ENCODE measurements at regions not wholly inside any gene's neighbourhood (a gene's known extent, or its start where the extent isn't known, plus 50 kb on each side); places are given as distances from the start of the nearest gene placed in this dataset.

- DNase-seq (no peak), ATAC-seq (no peak)
- intact Hi-C loops (cut with DNase I, micrococcal nuclease) = no loop called here
These were observed 112.5 kb upstream of the KL start for GRCh38 chr13:32903720-32904119.

- intact Hi-C loops (cut with DNase I, micrococcal nuclease) = no loop called here
- ATAC-seq (no peak), DNase-seq (no peak)
These were observed 112.0 kb upstream of the KL start for GRCh38 chr13:32904266-32904665.

DNA sequence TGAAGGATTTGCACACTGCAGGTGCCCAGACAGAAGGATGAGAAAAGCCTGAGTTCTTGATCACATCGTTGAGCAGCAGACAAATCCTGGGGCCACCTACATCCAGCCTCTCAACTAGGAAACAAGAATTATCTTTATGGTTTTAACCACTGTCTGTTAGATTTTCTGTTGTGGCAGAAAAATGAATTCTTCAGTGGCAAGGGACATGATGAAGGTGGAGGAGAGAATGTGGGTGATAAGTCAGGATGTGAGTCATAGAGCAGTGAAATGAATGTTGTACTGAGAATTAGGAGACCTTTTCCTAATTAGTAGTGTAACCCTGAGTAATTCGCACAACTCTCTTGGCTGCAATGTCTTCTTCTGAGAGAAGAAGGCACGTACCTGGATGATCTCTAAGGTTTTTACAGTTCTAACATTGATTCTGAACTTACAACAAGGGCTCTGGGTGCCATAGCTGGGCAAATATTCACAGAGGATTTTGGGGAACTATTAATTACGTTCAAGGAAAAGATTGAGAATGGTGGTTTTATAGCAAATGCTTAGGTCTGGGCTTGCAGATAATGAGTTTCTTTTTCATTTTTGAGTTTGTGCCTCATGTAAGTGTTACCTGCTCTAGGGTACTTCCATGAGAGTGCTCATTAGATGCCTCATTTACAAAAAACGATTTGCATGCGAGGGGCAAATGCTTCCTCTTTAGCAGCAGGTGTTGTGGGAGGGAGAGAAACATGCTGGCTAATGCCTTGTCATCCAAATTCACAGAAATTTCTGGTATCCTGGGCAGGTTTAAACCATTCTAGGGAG lies 111.0 kb upstream of the KL start:
- ATAC-seq = no peak
- no peak for DNase-seq
- intact Hi-C loops (cut with DNase I, micrococcal nuclease) = no loop called here

GRCh38 chr13:32905864-32906180 lies 110.4 kb upstream of the KL start:
- DNase-seq = no peak
- intact Hi-C loops (cut with DNase I, micrococcal nuclease) = no loop called here
- no peak for ATAC-seq

DNA sequence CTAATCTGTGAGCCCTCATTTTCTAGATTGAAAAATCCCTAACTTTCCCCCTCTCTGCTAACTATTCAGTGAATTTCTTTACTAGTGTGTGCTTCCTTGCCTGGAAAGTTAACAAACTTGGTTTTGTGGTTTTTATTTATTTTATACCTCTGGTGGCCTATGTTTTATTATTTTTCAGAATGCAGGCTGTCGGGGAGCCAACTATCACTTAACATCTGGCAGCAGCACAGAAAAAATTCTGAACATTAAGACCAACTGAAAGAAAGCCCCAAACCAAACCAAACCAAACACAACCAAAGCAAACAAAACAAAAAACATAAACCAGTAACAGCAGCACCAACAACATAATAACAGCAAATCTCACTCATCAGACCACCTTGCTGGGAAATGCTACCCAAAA lies 109.0 kb upstream of the KL start:
- DNase-seq = no peak
- no peak for ATAC-seq
- intact Hi-C loops (cut with DNase I, micrococcal nuclease) = no loop called here

GRCh38 chr13:32910530-32910929 lies 105.7 kb upstream of the KL start:
- DNase-seq (no peak), ATAC-seq (no peak)
- intact Hi-C loops (cut with DNase I, micrococcal nuclease) = no loop called here

GRCh38 chr13:32911506-32911905 lies 104.7 kb upstream of the KL start:
- intact Hi-C loops (cut with DNase I, micrococcal nuclease) = no loop called here
- DNase-seq (peak in 1 of 2 donors; percentile 12), ATAC-seq (peak; percentile 76)

DNA sequence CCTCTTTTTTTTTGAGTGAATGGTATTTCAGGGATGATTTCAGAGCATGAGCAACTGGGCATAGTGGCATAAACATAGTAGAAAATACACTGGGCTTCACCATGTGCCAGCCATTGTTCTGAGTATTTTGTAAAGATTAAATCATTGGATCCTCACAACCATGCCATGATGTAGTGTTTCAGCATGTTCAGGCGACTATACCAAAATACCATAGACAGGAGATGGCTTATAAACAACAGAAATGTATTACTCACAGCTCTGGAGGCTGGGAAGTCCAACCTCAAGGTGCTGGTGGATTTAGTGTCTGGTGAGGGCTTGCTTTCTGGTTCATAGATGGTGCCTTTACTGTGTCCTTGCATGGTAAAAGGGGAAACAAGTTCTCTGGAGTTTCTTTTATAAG lies 101.5 kb upstream of the KL start:
- intact Hi-C loops (cut with DNase I, micrococcal nuclease) = no loop called here
- no peak for ATAC-seq
- no peak for DNase-seq

GRCh38 chr13:32917504-32917903 lies 98.7 kb upstream of the KL start:
- ATAC-seq (no peak), DNase-seq (no peak)
- intact Hi-C loops (cut with DNase I, micrococcal nuclease) = no loop called here

- intact Hi-C loops (cut with DNase I, micrococcal nuclease) = no loop called here
- ATAC-seq = no peak
- no peak for DNase-seq
These were observed 92.5 kb upstream of the KL start for GRCh38 chr13:32923725-32924124.

- intact Hi-C loops (cut with DNase I, micrococcal nuclease) = no loop called here
These were observed 91.3 kb upstream of the KL start for GRCh38 chr13:32924886-32925285.

GRCh38 chr13:32925506-32925905 lies 90.7 kb upstream of the KL start:
- ATAC-seq (no peak), DNase-seq (no peak)
- intact Hi-C loops (cut with DNase I, micrococcal nuclease) = no loop called here

More at GRCh38 chr13:32924886-32925285, 91.3 kb upstream of the KL start:
- ATAC-seq = no peak
- no peak for DNase-seq

GRCh38 chr13:32932376-32932775 lies 83.8 kb upstream of the KL start:
- ATAC-seq = no peak
- no peak for DNase-seq
- intact Hi-C loops (cut with DNase I, micrococcal nuclease) = no loop called here

DNA sequence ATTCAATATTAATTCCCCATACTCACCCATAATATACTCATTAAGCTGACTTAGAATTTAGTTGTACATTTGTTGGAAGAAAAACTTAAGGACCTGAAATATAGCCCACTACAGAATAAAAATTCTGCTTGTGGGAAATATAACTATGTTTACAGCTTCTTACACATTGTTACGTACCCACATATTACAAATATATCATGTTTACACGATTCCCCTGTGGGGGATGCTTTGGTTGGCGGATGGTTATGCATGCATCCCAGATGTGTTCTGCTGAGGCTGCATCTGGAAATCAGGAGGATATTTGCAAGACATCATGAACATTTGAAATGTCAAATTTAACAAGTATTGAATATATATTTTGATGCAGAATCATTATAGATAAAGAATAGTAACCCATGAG lies 79.5 kb upstream of the KL start:
- ATAC-seq = no peak
- intact Hi-C loops (cut with DNase I, micrococcal nuclease) = no loop called here
- no peak for DNase-seq

GRCh38 chr13:32938314-32938713 lies 77.9 kb upstream of the KL start:
- DNase-seq (no peak), ATAC-seq (no peak)
- intact Hi-C loops (cut with DNase I, micrococcal nuclease) = no loop called here

DNA sequence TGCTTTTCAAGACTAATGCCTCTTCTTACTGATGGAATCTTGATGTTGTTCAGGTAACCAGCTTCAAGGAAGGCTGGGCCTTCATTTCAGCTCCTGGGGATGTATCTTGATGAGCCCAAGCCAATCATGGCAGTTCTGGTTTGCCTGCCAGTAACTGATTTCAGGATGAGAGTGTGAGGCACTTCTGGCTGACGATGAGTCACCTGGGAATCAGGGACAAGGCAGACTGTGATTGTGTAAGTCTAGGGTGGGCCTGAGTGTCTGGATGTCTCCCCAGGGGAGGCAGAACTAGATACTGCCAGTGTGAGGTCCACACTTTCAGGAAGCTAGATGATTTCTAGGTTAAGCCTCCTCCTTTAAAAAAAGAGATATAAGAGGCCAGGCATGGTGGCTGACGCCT lies 77.3 kb upstream of the KL start:
- intact Hi-C loops (cut with DNase I, micrococcal nuclease) = no loop called here
- DNase-seq (no peak), ATAC-seq (no peak)

DNA sequence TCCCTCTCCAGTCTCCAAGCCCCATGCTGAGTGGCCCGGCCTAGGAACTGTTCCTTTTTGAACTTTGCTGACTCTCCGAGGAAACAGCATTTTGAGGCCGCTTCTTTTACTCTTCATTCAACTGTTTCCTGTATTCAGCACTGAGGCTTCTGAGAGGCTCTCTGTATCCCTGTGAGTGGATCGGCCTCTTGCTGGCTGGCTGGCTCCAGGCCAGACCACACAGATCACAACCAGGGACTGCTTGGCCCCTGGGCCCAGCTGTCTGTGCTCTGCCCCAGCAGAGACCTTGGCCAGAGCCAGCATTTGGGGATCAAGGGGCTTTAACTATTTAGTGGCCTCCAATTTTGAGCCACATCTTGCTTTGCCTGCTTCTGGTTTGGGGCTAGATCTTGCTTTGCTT lies 75.6 kb upstream of the KL start:
- no peak for ATAC-seq
- DNase-seq = peak in 1 of 2 donors; percentile 18
- intact Hi-C loops (cut with DNase I, micrococcal nuclease) = no loop called here

GRCh38 chr13:32941368-32941767 lies 74.9 kb upstream of the KL start:
- ATAC-seq (no peak), DNase-seq (no peak)
- intact Hi-C loops (cut with DNase I, micrococcal nuclease) = no loop called here

DNA sequence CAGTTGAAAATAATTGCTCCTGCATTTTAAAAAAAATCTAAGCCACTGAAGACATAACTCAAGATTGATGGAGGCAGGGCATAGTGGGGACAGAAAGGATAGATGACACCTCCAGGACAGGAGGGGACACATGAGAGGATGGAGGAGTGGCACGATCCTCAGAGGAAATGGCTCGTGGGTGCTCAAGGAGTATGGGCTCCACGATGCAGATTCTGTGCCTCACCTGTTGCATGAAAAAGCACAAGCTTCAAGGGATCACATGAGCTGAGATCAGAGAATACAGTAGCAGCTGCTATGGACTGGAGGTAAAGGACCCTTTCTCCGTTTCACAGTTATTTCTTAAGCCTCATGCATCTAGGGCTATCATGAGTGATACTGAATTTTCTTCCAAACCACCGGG lies 69.7 kb upstream of the KL start:
- intact Hi-C loops (cut with DNase I, micrococcal nuclease) = no loop called here

DNA sequence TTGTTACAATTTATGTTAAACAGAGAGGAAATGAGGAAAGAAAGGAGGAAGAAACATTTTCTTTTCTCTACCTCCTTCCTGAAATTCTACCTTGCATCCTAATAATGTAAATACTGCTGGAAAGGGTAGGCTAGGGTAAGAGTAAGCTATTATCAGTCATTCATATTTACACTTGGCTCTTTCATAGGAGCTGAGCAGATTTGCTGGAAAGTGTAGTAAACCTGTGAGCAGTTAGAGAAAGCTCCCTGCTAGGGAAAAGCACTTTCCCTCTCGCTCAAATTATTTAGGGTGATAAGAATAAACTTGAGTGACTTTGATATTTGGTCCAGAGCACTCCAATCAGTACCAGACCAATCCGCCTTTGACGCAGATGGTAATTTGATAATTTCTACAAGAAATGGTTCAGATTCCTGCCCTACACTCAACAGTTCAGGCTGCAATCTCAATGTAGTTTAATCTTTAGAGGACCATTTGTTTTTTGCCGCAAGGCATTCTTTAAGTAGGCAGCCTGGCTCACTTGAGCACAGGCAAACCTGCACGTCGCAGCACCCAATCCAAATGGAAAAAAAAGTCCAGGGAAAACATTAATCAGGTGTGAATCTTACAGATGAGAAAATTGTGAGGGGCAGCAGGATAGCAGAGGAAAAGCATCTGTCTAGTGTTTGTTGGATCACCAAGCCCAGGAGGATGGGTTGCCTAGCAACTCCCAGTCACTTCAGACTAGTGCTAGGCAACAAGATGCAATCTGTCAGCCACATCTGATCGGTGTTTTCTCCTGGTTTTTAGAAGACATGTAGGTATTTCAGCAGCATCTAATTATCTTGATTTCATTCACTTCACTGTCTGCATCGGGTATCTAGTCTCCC lies 68.6 kb upstream of the KL start:
- DNase-seq = no peak
- ATAC-seq = no peak

More for the DNA sequence above, 69.7 kb upstream of the KL start:
- ATAC-seq = no peak
- no peak for DNase-seq

DNA sequence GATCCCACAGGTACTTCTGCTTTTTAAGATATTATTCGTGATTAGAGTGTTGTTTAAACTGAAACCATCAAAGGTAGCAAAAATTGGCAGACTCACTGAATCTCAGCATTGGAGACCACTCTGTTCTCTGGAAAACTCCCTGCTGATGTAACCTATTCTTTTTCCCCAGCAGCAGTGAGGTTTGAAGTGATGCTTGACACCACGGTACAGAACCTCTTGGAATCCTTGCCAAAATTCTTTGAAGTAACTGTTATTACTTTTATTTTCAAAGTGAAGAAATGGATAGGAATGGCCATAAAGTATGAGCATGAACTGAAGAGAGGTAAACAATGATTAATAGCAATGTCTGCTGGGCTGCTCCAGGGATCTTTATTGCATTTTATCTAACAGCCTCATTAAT lies 66.4 kb upstream of the KL start:
- intact Hi-C loops (cut with DNase I, micrococcal nuclease) = no loop called here
- DNase-seq (no peak), ATAC-seq (no peak)

More for the DNA sequence above, 68.6 kb upstream of the KL start:
- intact Hi-C loops (cut with DNase I, micrococcal nuclease) = no loop called here

Data from left colon (tissue), 2 donors.